ENCODE measurements at regions not wholly inside any gene's neighbourhood (a gene's known extent, or its start where the extent isn't known, plus 50 kb on each side); places are given as distances from the start of the nearest gene placed in this dataset.

DNA sequence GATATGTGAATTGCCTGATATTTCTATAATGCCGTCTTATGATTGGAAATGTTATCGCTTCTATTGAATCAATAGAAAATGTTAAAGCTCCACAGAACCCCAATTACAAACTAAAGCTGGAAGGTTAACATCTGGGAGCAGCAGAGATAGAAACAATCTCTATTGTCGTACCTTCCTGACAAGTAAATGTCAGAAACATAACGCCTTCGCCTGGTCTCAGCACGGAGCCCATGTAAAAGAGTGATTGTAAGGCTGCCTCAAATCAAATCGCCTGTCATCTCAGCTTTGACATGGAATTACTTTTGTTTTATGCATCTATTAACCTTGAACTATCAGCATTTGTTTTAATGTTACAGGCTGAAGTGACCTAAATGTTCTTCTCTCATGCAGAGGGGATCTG, 885.9 kb upstream of the PIK3C3 start:
- CTCF ChIA-PET: interaction anchor here (1.4 kb wide), 1 partner anchor 10 kb away, joined by 4 read pairs; no protein-coding TSS in a partner anchor
- dilution Hi-C loops (cut with MboI; ENCODE audit: extremely low pct_ligation_motif_present, low sequenced_read_pairs): no loop called here
- Histone ChIP-seq H4K20me1 (replicated peaks; ENCODE audit: control insufficient read depth, extremely low read depth, insufficient read depth, low read length) (no peaks in the 10 kb centered on the region), H3K4me2 (ENCODE audit: insufficient read depth, low read length) (no peak overlapping the region), H3K4me3 (replicated peaks in 1 of 3; ENCODE audit: insufficient read depth in 1 of 3, low read depth in 1 of 3, low read length in 3 of 3) (no peak overlapping the region), H3K27ac (ENCODE audit: insufficient read depth, low read depth, low read length) (no peak overlapping the region), H3K79me2 (ENCODE audit: control insufficient read depth, insufficient read depth, low read length) (no peaks in the 10 kb centered on the region), H3K36me3 (ENCODE audit: control insufficient read depth in 2 of 2, extremely low read depth in 1 of 2, insufficient read depth in 2 of 2, low read length in 2 of 2) (no peaks in the 10 kb centered on the region), H3K27me3 (ENCODE audit: control insufficient read depth in 2 of 2, insufficient read depth in 2 of 2, low read length in 2 of 2) (no peaks in the 10 kb centered on the region), H3K9ac (replicated peaks; ENCODE audit: extremely low read depth, insufficient read depth, low read length) (no peak overlapping the region), H3K9me3 (replicated peaks; ENCODE audit: control insufficient read depth, insufficient read depth, low read length) (peaks cover 2% of the 10 kb centered on the region), H3K4me1 (ENCODE audit: control insufficient read depth, extremely low read depth, insufficient read depth, low read length) (no peaks in the 10 kb centered on the region), H3K9me1 (replicated peaks; ENCODE audit: control insufficient read depth, extremely low read depth, insufficient read depth, low read length) (no peaks in the 10 kb centered on the region), H2AFZ (ENCODE audit: low read depth, low read length) (no peak overlapping the region)
- FAIRE-seq (no peak), DNase-seq (ENCODE audit: low read depth, low spot score) (no peak)
- POLR2A ChIA-PET: no interaction called here
- TF ChIP-seq JUN (IDR thresholded peaks at IDR 0.05; ENCODE audit: borderline replicate concordance, insufficient read depth, insufficient read length, low read depth): no peak
- TF ChIP-seq EZH2 (IDR thresholded peaks at IDR 0.05; ENCODE audit: borderline replicate concordance, low read depth, low read length, severe bottlenecking): no peak
- TF ChIP-seq POLR2A (IDR thresholded peaks at IDR 0.05; ENCODE audit: low read depth, low read length): no peak
- no peak for TF ChIP-seq MYC (IDR thresholded peaks at IDR 0.05; ENCODE audit: low read depth, low read length)
- no peak for TF ChIP-seq CTCF (IDR thresholded peaks at IDR 0.05; ENCODE audit: extremely low read depth in 1 of 2, insufficient read depth in 1 of 2, low read depth in 1 of 2, low read length in 2 of 2)
- TF ChIP-seq, protein P1, sequence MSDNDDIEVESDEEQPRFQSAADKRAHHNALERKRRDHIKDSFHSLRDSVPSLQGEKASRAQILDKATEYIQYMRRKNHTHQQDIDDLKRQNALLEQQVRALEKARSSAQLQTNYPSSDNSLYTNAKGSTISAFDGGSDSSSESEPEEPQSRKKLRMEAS (IDR thresholded peaks at IDR 0.05; ENCODE audit: insufficient read depth, insufficient read length): no peak
- TF ChIP-seq GATA2 (IDR thresholded peaks at IDR 0.05; ENCODE audit: insufficient read depth, insufficient read length, low read depth, low read length): no peak
- no peak for TF ChIP-seq FOS (IDR thresholded peaks at IDR 0.05; ENCODE audit: borderline replicate concordance, insufficient read depth, low read length)
- no peak for TF ChIP-seq POLR2AphosphoS5 (IDR thresholded peaks at IDR 0.05; ENCODE audit: insufficient read depth, low read depth, low read length)
- intact Hi-C loops (cut with micrococcal nuclease): no loop called here
- BruUV-seq (replicated peaks): no TSS peak

All from endothelial cell of umbilical vein (primary cell).